ENCODE measurements at regions not wholly inside any gene's neighbourhood (a gene's known extent, or its start where the extent isn't known, plus 50 kb on each side); places are given as distances from the start of the nearest gene placed in this dataset.

DNA sequence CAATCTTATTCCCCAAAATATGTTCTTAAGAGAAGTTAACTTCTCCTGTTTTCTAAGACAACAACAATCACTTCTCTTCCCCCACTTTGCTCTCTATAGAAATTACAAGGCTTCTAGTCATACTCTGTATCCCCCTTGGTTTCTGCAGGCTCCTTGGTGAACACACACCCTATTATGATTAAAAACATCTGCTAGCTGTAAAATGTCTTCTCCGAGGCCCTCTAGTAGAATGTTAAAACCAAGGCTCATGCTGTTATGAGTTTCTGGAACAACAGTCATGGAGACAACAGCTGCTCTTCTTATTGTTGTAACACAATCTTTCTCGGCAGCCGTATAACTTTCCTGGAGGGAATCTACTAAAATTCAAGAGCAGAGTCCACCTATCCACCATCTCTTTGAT, 397.5 kb upstream of the CCDC196 start:
- TF ChIP-seq, protein P1, sequence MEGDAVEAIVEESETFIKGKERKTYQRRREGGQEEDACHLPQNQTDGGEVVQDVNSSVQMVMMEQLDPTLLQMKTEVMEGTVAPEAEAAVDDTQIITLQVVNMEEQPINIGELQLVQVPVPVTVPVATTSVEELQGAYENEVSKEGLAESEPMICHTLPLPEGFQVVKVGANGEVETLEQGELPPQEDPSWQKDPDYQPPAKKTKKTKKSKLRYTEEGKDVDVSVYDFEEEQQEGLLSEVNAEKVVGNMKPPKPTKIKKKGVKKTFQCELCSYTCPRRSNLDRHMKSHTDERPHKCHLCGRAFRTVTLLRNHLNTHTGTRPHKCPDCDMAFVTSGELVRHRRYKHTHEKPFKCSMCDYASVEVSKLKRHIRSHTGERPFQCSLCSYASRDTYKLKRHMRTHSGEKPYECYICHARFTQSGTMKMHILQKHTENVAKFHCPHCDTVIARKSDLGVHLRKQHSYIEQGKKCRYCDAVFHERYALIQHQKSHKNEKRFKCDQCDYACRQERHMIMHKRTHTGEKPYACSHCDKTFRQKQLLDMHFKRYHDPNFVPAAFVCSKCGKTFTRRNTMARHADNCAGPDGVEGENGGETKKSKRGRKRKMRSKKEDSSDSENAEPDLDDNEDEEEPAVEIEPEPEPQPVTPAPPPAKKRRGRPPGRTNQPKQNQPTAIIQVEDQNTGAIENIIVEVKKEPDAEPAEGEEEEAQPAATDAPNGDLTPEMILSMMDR (IDR thresholded peaks at IDR 0.05): no peak
- TF ChIP-seq POLR2A (IDR thresholded peaks at IDR 0.05): no peak

All from Peyer's patch (tissue), 4 donors.